ENCODE measurements at regions not wholly inside any gene's neighbourhood (a gene's known extent, or its start where the extent isn't known, plus 50 kb on each side); places are given as distances from the start of the nearest gene placed in this dataset.

- H3K4me3 ChIP-seq (replicated peaks in 1 of 3; ENCODE audit: insufficient read depth in 1 of 3, low read depth in 1 of 3, low read length in 3 of 3) = no peak overlapping the region
- no peaks in the 10 kb centered on the region for H3K79me2 ChIP-seq (ENCODE audit: control insufficient read depth, insufficient read depth, low read length)
- intact Hi-C loops (cut with micrococcal nuclease) (no loop called here), dilution Hi-C loops (cut with MboI; ENCODE audit: extremely low pct_ligation_motif_present, low sequenced_read_pairs) (no loop called here)
- no peak overlapping the region for H3K27ac ChIP-seq (ENCODE audit: insufficient read depth, low read depth, low read length)
- no TSS peak for BruUV-seq (replicated peaks)
- no peaks in the 10 kb centered on the region for H3K27me3 ChIP-seq (ENCODE audit: control insufficient read depth in 2 of 2, insufficient read depth in 2 of 2, low read length in 2 of 2)
- FAIRE-seq (no peak), DNase-seq (ENCODE audit: low read depth, low spot score) (no peak)
- H3K9ac ChIP-seq (replicated peaks; ENCODE audit: extremely low read depth, insufficient read depth, low read length) = no peak overlapping the region
- H3K4me2 ChIP-seq (ENCODE audit: insufficient read depth, low read length) = no peak overlapping the region
- no peak for TF ChIP-seq MYC (IDR thresholded peaks at IDR 0.05; ENCODE audit: low read depth, low read length)
- H3K4me1 ChIP-seq (ENCODE audit: control insufficient read depth, extremely low read depth, insufficient read depth, low read length) = no peaks in the 10 kb centered on the region
- H2AFZ ChIP-seq (ENCODE audit: low read depth, low read length) = no peak overlapping the region
- no peaks in the 10 kb centered on the region for H3K9me3 ChIP-seq (replicated peaks; ENCODE audit: control insufficient read depth, insufficient read depth, low read length)
- H3K9me1 ChIP-seq (replicated peaks; ENCODE audit: control insufficient read depth, extremely low read depth, insufficient read depth, low read length) = no peaks in the 10 kb centered on the region
- H4K20me1 ChIP-seq (replicated peaks; ENCODE audit: control insufficient read depth, extremely low read depth, insufficient read depth, low read length) = no peaks in the 10 kb centered on the region
- CTCF ChIA-PET = no interaction called here
- POLR2A ChIA-PET = no interaction called here
- H3K36me3 ChIP-seq (ENCODE audit: control insufficient read depth in 2 of 2, extremely low read depth in 1 of 2, insufficient read depth in 2 of 2, low read length in 2 of 2) = no peaks in the 10 kb centered on the region
Observed at GRCh38 chr2:193332941-193333340, 1138.2 kb upstream of the TMEFF2 start.

GRCh38 chr2:193331676-193332075 lies 1136.9 kb upstream of the TMEFF2 start:
- CTCF ChIA-PET = interaction anchor here (0.9 kb wide), 1 partner anchor 11 kb away, joined by 4 read pairs; no protein-coding TSS in a partner anchor
- no peak for FAIRE-seq
- H3K27ac ChIP-seq (ENCODE audit: insufficient read depth, low read depth, low read length) = no peak overlapping the region
- intact Hi-C loops (cut with micrococcal nuclease) = no loop called here
- H3K36me3 ChIP-seq (ENCODE audit: control insufficient read depth in 2 of 2, extremely low read depth in 1 of 2, insufficient read depth in 2 of 2, low read length in 2 of 2) = no peaks in the 10 kb centered on the region
- no TSS peak for BruUV-seq (replicated peaks)
- H3K4me2 ChIP-seq (ENCODE audit: insufficient read depth, low read length) = no peak overlapping the region
- POLR2A ChIA-PET = no interaction called here
- H3K9ac ChIP-seq (replicated peaks; ENCODE audit: extremely low read depth, insufficient read depth, low read length) = no peak overlapping the region
- no peak overlapping the region for H3K4me3 ChIP-seq (replicated peaks in 1 of 3; ENCODE audit: insufficient read depth in 1 of 3, low read depth in 1 of 3, low read length in 3 of 3)
- H3K79me2 ChIP-seq (ENCODE audit: control insufficient read depth, insufficient read depth, low read length) = no peaks in the 10 kb centered on the region
- no peaks in the 10 kb centered on the region for H3K9me1 ChIP-seq (replicated peaks; ENCODE audit: control insufficient read depth, extremely low read depth, insufficient read depth, low read length)
- no peaks in the 10 kb centered on the region for H3K27me3 ChIP-seq (ENCODE audit: control insufficient read depth in 2 of 2, insufficient read depth in 2 of 2, low read length in 2 of 2)
- H3K9me3 ChIP-seq (replicated peaks; ENCODE audit: control insufficient read depth, insufficient read depth, low read length) = no peaks in the 10 kb centered on the region
- H4K20me1 ChIP-seq (replicated peaks; ENCODE audit: control insufficient read depth, extremely low read depth, insufficient read depth, low read length) = no peaks in the 10 kb centered on the region
- TF ChIP-seq FOS (IDR thresholded peaks at IDR 0.05; ENCODE audit: borderline replicate concordance, insufficient read depth, low read length) (no peak), JUN (IDR thresholded peaks at IDR 0.05; ENCODE audit: borderline replicate concordance, insufficient read depth, insufficient read length, low read depth) (no peak), GATA2 (IDR thresholded peaks at IDR 0.05; ENCODE audit: insufficient read depth, insufficient read length, low read depth, low read length) (no peak), EZH2 (IDR thresholded peaks at IDR 0.05; ENCODE audit: borderline replicate concordance, low read depth, low read length, severe bottlenecking) (no peak), CTCF (IDR thresholded peaks at IDR 0.05; ENCODE audit: extremely low read depth in 1 of 2, insufficient read depth in 1 of 2, low read depth in 1 of 2, low read length in 2 of 2) (no peak), MAX (IDR thresholded peaks at IDR 0.05; ENCODE audit: insufficient read depth, insufficient read length) (no peak), MYC (IDR thresholded peaks at IDR 0.05; ENCODE audit: low read depth, low read length) (no peak), POLR2AphosphoS5 (IDR thresholded peaks at IDR 0.05; ENCODE audit: insufficient read depth, low read depth, low read length) (no peak), POLR2A (IDR thresholded peaks at IDR 0.05; ENCODE audit: low read depth, low read length) (no peak)
- dilution Hi-C loops (cut with MboI; ENCODE audit: extremely low pct_ligation_motif_present, low sequenced_read_pairs) = no loop called here
- peak; percentile 41 for DNase-seq (ENCODE audit: low read depth, low spot score)
- H2AFZ ChIP-seq (ENCODE audit: low read depth, low read length) = no peak overlapping the region
- H3K4me1 ChIP-seq (ENCODE audit: control insufficient read depth, extremely low read depth, insufficient read depth, low read length) = no peaks in the 10 kb centered on the region

Measured in endothelial cell of umbilical vein (primary cell).